MV-4-11 (cell line): ENCODE measurements at regions not wholly inside any gene's neighbourhood (a gene's known extent, or its start where the extent isn't known, plus 50 kb on each side); places are given as distances from the start of the nearest gene placed in this dataset.

Experiments
- DNase-seq: peaks from one replicate; lab custom pipeline; 2025; lab: John Stamatoyannopoulos, UW

DNA sequence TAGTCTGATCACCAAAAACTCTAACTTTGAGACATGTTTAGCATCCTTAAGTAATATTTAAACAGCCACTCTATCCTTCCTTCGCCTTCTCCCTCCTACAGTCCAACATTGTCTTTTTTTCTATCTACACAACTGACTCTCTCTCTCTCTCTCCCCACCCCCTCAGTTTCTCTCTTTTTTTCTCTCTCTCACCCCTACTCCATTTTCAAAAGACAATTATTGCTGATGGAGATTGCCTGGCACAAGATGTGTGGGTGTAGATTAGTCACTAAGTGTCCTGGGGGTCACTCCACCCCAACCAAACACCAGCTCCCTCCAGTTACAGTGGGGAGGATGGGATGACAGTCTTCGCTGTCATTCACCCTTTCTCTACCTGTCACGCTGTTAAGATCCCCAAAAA lies 94.5 kb upstream of the NFIA start:
- no peak for DNase-seq

GRCh38 chr1:60984062-60984799 lies 98.1 kb upstream of the NFIA start:
- no peak for DNase-seq

DNA sequence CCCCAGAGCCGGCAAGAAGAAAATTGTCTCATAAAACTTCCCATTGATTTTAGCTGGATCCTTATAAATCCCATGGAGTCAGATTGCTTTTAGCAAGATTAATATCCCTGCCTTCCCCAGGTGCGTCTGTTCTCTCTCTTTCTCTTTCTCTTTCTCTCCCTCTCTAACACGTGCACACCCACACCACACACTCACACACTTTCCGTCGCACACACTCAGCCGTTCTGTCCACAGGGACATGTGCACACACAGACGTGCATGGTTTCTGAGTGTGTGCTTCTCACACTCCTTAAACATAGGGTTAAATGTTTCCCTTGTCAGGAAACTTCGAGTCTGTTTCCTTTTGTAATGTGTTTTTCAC lies 98.7 kb upstream of the NFIA start:
- DNase-seq: no peak

DNA sequence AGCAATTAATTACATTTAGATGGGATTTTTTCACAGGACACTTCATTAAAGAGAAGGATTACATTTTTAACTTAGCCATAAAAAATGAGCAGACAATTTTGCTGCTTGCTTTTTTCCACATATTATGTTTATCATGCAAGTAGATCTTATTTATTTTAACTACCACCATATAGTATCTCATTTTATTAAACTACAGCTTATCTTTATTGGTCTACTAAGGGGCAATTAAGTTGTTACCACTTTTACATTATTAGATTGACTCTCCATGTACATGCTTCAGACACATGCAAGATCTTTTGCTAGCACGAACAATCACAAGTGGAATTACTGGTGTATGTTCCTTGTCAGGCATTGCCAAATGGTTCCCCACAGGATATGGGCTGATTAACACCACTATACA lies 99.8 kb upstream of the NFIA start:
- no peak for DNase-seq

DNA sequence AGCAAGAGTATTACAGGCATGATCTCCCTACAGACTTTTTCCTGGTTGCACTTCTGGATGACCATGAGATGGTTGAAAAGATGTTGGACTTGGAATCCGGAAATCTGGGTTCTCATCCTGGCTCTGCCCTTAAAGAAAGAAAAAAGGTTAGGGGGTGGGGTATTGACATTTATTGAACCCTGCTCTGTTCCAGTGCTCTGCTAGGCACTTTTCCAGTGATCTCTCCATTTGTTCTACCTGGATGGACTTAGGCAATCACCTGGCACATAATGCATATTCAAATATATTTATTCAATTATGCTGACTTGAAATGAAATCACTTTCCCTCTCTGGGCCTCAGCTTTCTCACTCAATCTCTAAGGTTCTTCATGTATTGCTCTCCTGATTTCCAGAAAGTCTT lies 101.0 kb upstream of the NFIA start:
- DNase-seq: no peak

DNA sequence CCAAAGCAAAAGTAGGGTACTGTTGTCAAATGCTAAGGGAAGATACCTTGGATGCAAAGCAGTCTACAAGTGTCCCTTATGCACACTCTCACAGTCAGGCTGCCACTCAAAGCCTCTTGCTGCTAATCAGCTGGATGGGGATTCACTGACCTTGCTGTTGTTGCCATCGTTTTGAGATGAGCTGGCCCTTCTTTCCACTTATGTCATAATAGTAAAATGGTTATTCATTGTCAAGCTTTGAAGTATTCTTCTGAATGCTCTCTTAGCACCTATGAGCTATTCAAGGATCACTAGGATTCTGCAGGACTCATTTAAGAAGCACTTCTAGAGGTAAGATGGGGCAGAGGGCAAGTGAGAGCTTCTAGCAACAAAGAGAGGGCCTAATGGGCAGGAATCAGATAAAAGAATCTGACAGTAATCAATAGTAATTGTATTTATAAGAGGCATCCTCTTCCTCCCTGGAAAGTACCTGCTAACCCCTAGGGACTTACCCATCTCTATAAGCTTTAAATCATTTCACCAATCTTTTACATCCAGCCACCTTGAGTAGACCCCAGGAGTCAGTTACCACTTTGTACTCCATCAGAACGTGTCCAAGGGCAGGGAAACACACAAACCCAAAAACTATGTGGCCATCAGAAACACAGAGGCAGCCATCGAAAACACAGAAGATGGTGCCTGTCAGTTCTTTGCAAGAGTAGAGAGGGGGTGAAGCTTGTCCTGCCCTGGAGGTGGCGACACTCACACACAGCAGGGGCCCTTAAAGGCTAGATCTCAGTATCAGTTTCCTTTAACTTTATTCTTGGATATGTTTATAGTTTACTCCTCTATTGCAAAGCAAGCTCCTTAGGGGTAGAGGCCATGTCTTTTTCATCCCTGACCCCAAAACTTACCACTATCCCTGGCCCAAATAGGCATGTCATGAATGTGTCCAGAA lies 103.7 kb upstream of the NFIA start:
- no peak for DNase-seq

GRCh38 chr1:60977661-60978060 lies 104.7 kb upstream of the NFIA start:
- no peak for DNase-seq

GRCh38 chr1:60974524-60975372 lies 107.6 kb upstream of the NFIA start:
- no peak for DNase-seq

GRCh38 chr1:60973668-60974067 lies 108.7 kb upstream of the NFIA start:
- DNase-seq: no peak

GRCh38 chr1:60972841-60973364 lies 109.5 kb upstream of the NFIA start:
- no peak for DNase-seq

GRCh38 chr1:60971330-60971729 lies 111.0 kb upstream of the NFIA start:
- no peak for DNase-seq

DNA sequence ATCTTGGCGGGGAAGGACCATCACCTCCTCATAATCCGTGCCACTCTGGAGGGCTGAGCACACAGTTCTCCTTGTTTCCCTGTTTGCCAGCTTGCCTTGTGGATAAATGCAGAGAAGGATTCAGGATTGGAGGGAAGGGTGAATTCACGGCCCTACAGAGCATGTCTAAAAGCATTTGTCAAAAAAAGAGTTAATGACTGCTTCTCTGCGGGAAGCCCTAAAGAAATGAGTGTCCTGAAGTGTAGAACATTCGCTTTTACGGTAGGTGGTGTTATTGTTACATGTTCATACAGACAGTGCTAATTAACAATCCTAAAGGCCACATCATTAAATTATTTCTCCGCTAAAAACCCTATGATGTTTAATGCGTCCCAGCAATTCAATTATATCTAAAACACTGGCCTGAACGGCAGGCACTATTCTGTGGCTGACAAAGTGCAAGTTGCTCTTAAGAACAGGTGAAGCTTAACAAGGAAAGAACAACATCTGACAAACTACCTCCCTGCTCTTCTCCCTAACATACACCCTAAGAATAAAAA lies 112.3 kb upstream of the NFIA start:
- no peak for DNase-seq

DNA sequence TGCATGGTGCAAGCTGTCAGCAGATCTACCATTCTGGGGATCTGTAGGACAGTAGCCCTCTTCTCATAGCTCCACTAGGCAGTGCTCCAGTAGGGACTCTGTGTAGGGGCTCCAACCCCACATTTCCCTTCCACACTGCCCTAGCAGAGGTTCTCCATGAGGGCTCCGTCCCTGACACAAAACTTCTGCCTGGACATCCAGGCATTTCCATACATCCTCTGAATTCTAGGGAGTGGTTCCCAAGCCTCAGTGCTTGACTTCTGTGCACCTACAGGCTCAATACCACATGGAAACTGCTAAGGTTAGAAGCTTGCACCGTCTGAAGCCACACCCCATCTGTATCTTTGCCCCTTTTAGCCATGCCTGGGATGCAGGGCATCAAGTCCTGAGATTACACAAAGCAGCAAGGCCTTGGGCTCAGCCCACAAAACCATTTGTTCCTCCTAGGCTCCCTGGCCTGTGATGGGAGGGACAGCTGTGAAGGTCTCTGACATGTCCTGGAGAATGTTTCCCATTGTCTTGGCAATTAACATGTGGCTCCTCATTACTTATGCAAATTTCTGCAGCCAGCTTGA lies 117.0 kb upstream of the NFIA start:
- no peak for DNase-seq

DNA sequence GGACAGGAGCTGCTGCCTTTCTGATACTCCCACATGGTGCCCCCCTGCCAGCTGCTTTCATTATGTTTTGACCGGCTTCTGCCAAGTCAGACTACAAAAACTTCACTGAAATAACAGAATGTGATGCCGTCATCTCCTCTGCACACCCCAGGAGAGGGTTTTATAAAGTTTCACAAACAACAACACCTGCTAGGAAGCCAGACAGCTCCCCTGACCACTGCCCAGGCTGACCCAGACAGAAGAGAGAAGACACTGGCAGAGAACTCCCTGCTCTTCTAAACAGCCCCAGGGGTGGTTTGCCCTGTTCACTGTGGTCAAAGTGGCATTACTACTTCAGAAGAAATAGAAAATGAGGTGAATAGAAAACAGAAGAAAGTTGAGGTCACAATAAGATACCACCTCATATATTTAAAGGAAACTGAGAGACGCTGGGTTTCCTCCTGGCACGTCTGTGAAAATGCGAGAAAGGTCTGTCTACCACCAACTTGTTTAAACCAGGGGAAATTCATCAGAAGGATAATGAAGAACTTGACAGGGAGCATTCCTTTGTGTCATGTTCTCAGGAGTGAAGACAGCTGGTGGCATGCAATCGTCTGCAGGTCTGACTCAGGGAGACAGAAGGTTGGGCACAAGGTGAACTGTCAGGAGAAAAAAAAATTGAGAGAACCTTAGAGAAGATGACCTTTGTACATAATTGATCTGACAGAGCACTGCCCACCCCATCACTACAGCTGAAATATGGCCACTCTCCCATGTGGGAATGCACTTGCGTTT lies 119.0 kb upstream of the NFIA start:
- DNase-seq: no peak

- DNase-seq: no peak
Observed at GRCh38 chr1:60960891-60961461, 121.4 kb upstream of the NFIA start.

DNA sequence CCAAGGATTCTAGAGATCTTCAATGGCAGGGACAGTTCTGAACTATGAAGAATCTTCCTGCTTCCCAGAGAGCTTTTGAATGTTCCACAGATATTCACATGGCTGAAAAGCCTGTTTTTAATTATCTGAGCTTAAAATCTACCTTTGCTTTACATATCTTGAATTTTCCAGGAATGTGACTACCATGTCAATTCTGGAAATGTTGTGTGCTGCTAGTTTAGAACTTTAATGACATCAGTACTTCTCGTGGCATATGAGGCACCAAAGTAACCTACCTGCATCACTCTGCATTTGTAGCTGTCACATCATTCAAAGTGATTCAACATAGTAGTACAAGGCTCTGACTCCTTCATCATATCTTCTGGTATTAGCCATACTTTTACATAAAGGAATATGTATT lies 122.7 kb upstream of the NFIA start:
- no peak for DNase-seq

GRCh38 chr1:60958001-60958400 lies 124.4 kb upstream of the NFIA start:
- no peak for DNase-seq

GRCh38 chr1:60956520-60956919 lies 125.8 kb upstream of the NFIA start:
- peak; percentile 9 for DNase-seq

DNA sequence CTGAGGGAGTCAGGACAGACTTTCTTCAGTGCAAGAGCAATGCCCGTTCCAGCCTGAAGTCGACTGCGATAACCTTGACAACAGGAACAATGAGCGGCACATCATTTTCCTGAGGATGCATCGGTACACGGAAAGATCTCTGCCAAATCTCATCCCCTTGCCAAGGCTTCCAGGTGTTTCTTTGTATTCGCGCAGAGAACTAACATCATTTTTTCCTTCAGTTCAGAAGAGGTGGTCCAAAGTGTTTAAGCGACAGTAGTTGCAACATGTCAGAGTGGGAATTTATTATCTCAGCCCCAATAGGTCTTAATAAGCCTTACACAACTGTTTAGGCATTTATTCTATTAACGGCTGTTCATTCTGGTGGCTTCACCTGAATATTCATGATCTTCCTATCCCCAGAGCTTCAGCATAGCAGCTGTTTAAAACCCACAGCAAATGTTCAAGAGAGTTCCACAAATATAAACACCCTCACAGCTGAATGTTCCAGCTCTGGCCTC lies 129.7 kb upstream of the NFIA start:
- DNase-seq: no peak
